WTC11 (cell line): ENCODE measurements at regions not wholly inside any gene's neighbourhood (a gene's known extent, or its start where the extent isn't known, plus 50 kb on each side); places are given as distances from the start of the nearest gene placed in this dataset.

ENCODE experiments used
- ATAC-seq: fragments of 200-7000 bp; cut with Tn5 transposase; 2 replicates; pipeline ENCODE4 v1.10.0; 2021; ENCODE audit warnings: mild to moderate bottlenecking, moderate library complexity
- CTCF ChIA-PET: fragments of 300-600 bp; sonication (Branson Sonifier 250); formaldehyde crosslinking; loops from one replicate; lab custom pipeline; 2021; ENCODE audit warnings: antibody characterized with exemption; lab: Charles Lee
- POLR2A ChIA-PET: fragments of 350-600 bp; sonication (Branson Sonifier 250); formaldehyde crosslinking; loops from one replicate; lab custom pipeline; 2021; ENCODE audit warnings: antibody characterized with exemption; lab: Charles Lee
- DNase-seq: peaks from one replicate; pipeline ENCODE4 v3.0.0; 2021; ENCODE audit warnings: low spot score
- H3K27ac Mint-ChIP-seq: 2 replicates; pipeline ENCODE4 v1.8.0; 2021; ENCODE audit warnings: mixed read lengths
- H3K27me3 Mint-ChIP-seq: 2 replicates; pipeline ENCODE4 v1.8.0; 2021; ENCODE audit warnings: low read depth, mild to moderate bottlenecking, moderate library complexity, mixed read lengths
- H3K36me3 Mint-ChIP-seq: 2 replicates; pipeline ENCODE4 v1.8.0; 2021; ENCODE audit warnings: mixed read lengths
- H3K4me1 Mint-ChIP-seq: 2 replicates; pipeline ENCODE4 v1.8.0; 2022; ENCODE audit warnings: mixed read lengths
- H3K4me3 Mint-ChIP-seq: 2 replicates; pipeline ENCODE4 v1.8.0; 2021; ENCODE audit warnings: mild to moderate bottlenecking, moderate library complexity, mixed read lengths
- H3K9me3 Mint-ChIP-seq: 2 replicates; pipeline ENCODE4 v1.8.0; 2021; ENCODE audit warnings: mixed read lengths
- ATF1 ChIP-seq: sonication (generic); formaldehyde crosslinking; IDR thresholded peaks from 2 replicates; pipeline ENCODE4 v1.8.1; 2023; ENCODE audit warnings: mild to moderate bottlenecking, moderate library complexity, missing genetic modification reagents
- CREB1 ChIP-seq: sonication (generic); formaldehyde crosslinking; IDR thresholded peaks from 2 replicates; pipeline ENCODE4 v1.8.0; 2023; ENCODE audit warnings: mild to moderate bottlenecking, missing genetic modification reagents
- ETV6 ChIP-seq: sonication (generic); formaldehyde crosslinking; IDR thresholded peaks from 2 replicates; pipeline ENCODE4 v1.8.1; 2022; ENCODE audit warnings: mild to moderate bottlenecking, missing genetic modification reagents
- GRHL2 ChIP-seq: fragments of 250-450 bp; sonication (Bioruptor Pico); IDR thresholded peaks from 2 replicates; pipeline ENCODE4 v1.8.0; 2022; ENCODE audit warnings: mild to moderate bottlenecking, moderate library complexity; ENCODE audit not compliant: insufficient replicate concordance, severe bottlenecking
- JAZF1 ChIP-seq: fragments of 250-450 bp; sonication (Bioruptor Pico); IDR thresholded peaks from 2 replicates; pipeline ENCODE4 v1.9.0; 2021; ENCODE audit warnings: moderate library complexity, mild to moderate bottlenecking, inconsistent platforms
- KAT7 ChIP-seq: sonication (generic); formaldehyde crosslinking; IDR thresholded peaks from 2 replicates; pipeline ENCODE4 v1.8.1; 2023; ENCODE audit warnings: missing genetic modification reagents, mild to moderate bottlenecking, borderline replicate concordance
- OVOL2 ChIP-seq: fragments of 250-450 bp; sonication (Bioruptor Pico); IDR thresholded peaks from 2 replicates; pipeline ENCODE4 v1.9.0; 2021; ENCODE audit warnings: mild to moderate bottlenecking, borderline replicate concordance
- SMAD4 ChIP-seq: sonication (generic); formaldehyde crosslinking; IDR thresholded peaks from 2 replicates; pipeline ENCODE4 v1.8.0; 2022; ENCODE audit warnings: mild to moderate bottlenecking, missing genetic modification reagents
- ZNF138 ChIP-seq: sonication (generic); formaldehyde crosslinking; conservative IDR thresholded peaks from 2 replicates; pipeline ENCODE4 v1.8.1; 2022; ENCODE audit warnings: mild to moderate bottlenecking, moderate library complexity, missing genetic modification reagents
- ZNF263 ChIP-seq: sonication (generic); formaldehyde crosslinking; IDR thresholded peaks from 2 replicates; pipeline ENCODE4 v1.8.1; 2022; ENCODE audit warnings: low read depth, mild to moderate bottlenecking, moderate library complexity, missing genetic modification reagents
- TF ChIP-seq, protein P1 (sequence below): fragments of 250-450 bp; sonication (Bioruptor Pico); conservative IDR thresholded peaks from 2 replicates; pipeline ENCODE4 v1.9.0; 2021; ENCODE audit warnings: mild to moderate bottlenecking
- TF ChIP-seq, protein P2 (sequence below): sonication (generic); formaldehyde crosslinking; IDR thresholded peaks from 2 replicates; pipeline ENCODE4 v1.8.1; 2023; ENCODE audit warnings: mild to moderate bottlenecking, missing genetic modification reagents, borderline replicate concordance
- TF ChIP-seq, protein P3 (sequence below): sonication (generic); formaldehyde crosslinking; IDR thresholded peaks from 2 replicates; pipeline ENCODE4 v1.8.1; 2023; ENCODE audit warnings: mild to moderate bottlenecking, moderate library complexity, missing genetic modification reagents
- TF ChIP-seq, protein P4 (sequence below): sonication (generic); formaldehyde crosslinking; IDR thresholded peaks from 2 replicates; pipeline ENCODE4 v1.8.0; 2022; ENCODE audit warnings: mild to moderate bottlenecking, missing genetic modification reagents

DNA sequence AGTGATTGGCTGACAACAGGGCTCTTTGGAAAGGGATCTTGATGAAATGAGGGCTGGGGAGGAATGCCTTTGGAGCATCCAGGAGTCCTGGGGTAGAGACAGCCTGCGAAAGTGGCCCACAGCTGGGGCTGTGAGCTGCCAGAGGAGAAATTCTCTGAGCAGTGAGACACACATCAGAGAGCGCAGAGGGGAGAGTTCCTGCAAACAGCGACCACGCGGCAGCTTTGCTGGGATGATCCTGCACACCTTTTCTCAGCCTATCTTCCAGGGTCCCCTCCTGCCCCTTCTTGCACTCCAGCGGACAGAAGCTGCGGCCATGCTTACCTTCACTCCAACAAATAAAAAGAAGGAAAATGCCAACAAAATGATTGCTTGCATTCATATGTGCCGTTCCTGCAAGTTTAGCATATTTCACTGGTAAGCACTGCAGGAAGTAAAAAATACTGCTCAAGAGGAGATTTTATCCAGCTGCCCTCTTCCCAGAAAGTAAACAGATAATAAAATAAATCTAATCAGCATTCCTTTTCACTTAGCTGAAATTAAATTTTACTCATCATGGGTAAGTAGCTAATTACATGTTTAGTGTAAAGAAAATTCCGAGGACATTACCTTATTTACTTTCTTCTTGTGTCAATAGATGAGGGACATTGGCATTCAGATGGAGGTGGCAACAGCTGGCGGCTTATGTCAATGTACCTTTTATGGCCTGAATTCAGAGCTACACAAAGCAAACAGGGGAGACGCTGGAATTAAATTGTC is 339.9 kb upstream of the ARID1B start:
- Mint-ChIP-seq H3K9me3 (peaks cover 18% of the 10 kb centered on the region), H3K4me3 (no peak overlapping the region), H3K27ac (no peak overlapping the region), H3K4me1 (peaks cover 9% of the 10 kb centered on the region), H3K36me3 (no peaks in the 10 kb centered on the region), H3K27me3 (no peaks in the 10 kb centered on the region)
- DNase-seq = no peak
- ChIA-PET POLR2A (no interaction called here), CTCF (interaction anchor here (1.2 kb wide), 1 partner anchor 747 kb away, joined by 3 read pairs; no protein-coding TSS in a partner anchor)
- ATAC-seq = no peak
- no peak for TF ChIP-seq JAZF1 (CRISPR knock-in tag)
- TF ChIP-seq CREB1 = no peak
- TF ChIP-seq ATF1 (CRISPR knock-in tag) = no peak
- no peak for TF ChIP-seq KAT7 (CRISPR knock-in tag)
- TF ChIP-seq GRHL2 (CRISPR knock-in tag) = no peak
- no peak for TF ChIP-seq OVOL2 (CRISPR knock-in tag)
- TF ChIP-seq, protein P1, sequence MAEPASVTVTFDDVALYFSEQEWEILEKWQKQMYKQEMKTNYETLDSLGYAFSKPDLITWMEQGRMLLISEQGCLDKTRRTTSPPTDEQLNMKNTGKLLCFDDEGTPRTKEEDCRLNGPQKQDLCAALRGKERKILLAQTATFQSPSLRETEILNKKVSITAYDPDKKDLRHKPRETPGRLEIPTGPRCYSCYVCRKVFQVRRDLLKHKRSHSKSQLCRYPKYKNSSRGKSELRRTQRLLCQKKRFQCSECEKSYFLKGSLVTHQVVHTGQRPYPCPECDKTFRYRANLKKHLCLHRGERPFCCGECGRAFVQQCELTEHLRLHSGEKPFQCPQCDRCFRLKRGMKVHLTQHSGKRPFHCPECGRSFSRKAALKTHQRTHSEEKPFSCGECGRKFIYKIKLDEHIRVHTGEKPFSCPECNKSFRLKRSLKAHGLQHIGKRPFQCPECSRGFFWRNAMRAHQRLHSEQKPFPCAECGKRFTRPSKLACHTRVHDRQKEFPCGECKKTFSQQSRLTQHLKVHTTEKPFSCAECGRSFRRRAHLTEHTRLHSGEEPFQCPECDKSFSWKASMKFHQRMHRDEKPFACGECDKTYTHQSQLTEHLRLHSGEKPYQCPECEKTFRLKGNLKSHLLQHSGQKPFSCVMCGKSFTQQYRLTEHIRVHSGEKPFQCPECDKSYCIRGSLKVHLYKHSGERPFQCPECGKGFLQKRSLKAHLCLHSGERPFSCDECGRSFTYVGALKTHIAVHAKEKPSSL (CRISPR knock-in tag) = no peak
- TF ChIP-seq ZNF138 (CRISPR knock-in tag) = no peak
- TF ChIP-seq SMAD4 (CRISPR knock-in tag) = no peak
- TF ChIP-seq ZNF263 (CRISPR knock-in tag) = no peak

DNA sequence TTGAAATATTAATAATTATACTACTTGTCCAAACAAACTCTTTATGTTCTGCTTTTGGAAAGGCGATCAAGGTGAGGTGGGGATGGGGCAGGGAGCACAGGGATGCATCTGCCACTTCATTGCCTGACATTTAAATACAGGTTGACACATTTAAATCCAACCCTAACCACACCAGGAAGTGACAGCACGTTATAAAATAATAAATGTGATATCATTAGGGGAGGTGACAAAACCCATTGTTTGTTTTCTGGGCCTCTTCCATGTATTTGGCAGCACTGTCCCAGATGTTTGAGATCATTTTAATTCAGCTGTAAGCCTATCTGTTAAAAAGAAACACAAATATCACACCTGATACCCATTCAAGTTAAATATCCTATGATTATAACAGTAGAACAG is 342.4 kb upstream of the ARID1B start:
- no peak for ATAC-seq
- Mint-ChIP-seq H3K36me3 (no peaks in the 10 kb centered on the region), H3K27me3 (no peaks in the 10 kb centered on the region), H3K4me1 (peaks cover 9% of the 10 kb centered on the region), H3K4me3 (no peak overlapping the region), H3K9me3 (peaks cover 10% of the 10 kb centered on the region), H3K27ac (no peak overlapping the region)
- CTCF ChIA-PET = no interaction called here
- TF ChIP-seq, protein P2, sequence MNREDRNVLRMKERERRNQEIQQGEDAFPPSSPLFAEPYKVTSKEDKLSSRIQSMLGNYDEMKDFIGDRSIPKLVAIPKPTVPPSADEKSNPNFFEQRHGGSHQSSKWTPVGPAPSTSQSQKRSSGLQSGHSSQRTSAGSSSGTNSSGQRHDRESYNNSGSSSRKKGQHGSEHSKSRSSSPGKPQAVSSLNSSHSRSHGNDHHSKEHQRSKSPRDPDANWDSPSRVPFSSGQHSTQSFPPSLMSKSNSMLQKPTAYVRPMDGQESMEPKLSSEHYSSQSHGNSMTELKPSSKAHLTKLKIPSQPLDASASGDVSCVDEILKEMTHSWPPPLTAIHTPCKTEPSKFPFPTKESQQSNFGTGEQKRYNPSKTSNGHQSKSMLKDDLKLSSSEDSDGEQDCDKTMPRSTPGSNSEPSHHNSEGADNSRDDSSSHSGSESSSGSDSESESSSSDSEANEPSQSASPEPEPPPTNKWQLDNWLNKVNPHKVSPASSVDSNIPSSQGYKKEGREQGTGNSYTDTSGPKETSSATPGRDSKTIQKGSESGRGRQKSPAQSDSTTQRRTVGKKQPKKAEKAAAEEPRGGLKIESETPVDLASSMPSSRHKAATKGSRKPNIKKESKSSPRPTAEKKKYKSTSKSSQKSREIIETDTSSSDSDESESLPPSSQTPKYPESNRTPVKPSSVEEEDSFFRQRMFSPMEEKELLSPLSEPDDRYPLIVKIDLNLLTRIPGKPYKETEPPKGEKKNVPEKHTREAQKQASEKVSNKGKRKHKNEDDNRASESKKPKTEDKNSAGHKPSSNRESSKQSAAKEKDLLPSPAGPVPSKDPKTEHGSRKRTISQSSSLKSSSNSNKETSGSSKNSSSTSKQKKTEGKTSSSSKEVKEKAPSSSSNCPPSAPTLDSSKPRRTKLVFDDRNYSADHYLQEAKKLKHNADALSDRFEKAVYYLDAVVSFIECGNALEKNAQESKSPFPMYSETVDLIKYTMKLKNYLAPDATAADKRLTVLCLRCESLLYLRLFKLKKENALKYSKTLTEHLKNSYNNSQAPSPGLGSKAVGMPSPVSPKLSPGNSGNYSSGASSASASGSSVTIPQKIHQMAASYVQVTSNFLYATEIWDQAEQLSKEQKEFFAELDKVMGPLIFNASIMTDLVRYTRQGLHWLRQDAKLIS (CRISPR knock-in tag) = no peak
- no peak for TF ChIP-seq ETV6 (CRISPR knock-in tag)
- TF ChIP-seq, protein P3, sequence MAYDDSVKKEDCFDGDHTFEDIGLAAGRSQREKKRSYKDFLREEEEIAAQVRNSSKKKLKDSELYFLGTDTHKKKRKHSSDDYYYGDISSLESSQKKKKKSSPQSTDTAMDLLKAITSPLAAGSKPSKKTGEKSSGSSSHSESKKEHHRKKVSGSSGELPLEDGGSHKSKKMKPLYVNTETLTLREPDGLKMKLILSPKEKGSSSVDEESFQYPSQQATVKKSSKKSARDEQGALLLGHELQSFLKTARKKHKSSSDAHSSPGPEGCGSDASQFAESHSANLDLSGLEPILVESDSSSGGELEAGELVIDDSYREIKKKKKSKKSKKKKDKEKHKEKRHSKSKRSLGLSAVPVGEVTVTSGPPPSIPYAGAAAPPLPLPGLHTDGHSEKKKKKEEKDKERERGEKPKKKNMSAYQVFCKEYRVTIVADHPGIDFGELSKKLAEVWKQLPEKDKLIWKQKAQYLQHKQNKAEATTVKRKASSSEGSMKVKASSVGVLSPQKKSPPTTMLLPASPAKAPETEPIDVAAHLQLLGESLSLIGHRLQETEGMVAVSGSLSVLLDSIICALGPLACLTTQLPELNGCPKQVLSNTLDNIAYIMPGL (CRISPR knock-in tag) = no peak
- TF ChIP-seq, protein P4, sequence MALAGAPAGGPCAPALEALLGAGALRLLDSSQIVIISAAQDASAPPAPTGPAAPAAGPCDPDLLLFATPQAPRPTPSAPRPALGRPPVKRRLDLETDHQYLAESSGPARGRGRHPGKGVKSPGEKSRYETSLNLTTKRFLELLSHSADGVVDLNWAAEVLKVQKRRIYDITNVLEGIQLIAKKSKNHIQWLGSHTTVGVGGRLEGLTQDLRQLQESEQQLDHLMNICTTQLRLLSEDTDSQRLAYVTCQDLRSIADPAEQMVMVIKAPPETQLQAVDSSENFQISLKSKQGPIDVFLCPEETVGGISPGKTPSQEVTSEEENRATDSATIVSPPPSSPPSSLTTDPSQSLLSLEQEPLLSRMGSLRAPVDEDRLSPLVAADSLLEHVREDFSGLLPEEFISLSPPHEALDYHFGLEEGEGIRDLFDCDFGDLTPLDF (CRISPR knock-in tag) = no peak
- POLR2A ChIA-PET = no interaction called here
- DNase-seq = no peak
